GM18861 (cell line): ENCODE measurements at regions not wholly inside any gene's neighbourhood (a gene's known extent, or its start where the extent isn't known, plus 50 kb on each side); places are given as distances from the start of the nearest gene placed in this dataset.
A peak's percentile ranks its signal among the peaks of the same experiment; 100 is the strongest.

Experiments used
- ATAC-seq: cut with Tn5 transposase; IDR thresholded peaks from one replicate; pipeline ENCODE4 v1.9.1; 2021; ENCODE audit not compliant: unreplicated experiment

GRCh38 chr13:22161871-22162270, 491.0 kb downstream of the FGF9 start:
- ATAC-seq = peak; percentile 91

- peak; percentile 41 for ATAC-seq
Measured at GRCh38 chr13:22162889-22163288, 492.0 kb downstream of the FGF9 start.

GRCh38 chr13:22168437-22169190, 497.7 kb downstream of the FGF9 start:
- no peak for ATAC-seq

- ATAC-seq = no peak
Measured at GRCh38 chr13:22169473-22169872, 498.6 kb downstream of the FGF9 start.

GRCh38 chr13:22173610-22174009, 502.7 kb downstream of the FGF9 start:
- no peak for ATAC-seq

- ATAC-seq = no peak
Measured at GRCh38 chr13:22175241-22175640, 504.4 kb downstream of the FGF9 start.

- ATAC-seq = no peak
Measured at GRCh38 chr13:22175815-22176214, 504.9 kb downstream of the FGF9 start.

GRCh38 chr13:22176968-22177520, 506.2 kb downstream of the FGF9 start:
- no peak for ATAC-seq

GRCh38 chr13:22178878-22179277, 508.0 kb downstream of the FGF9 start:
- ATAC-seq = no peak

GRCh38 chr13:22187329-22187728, 516.5 kb downstream of the FGF9 start:
- ATAC-seq = no peak

- no peak for ATAC-seq
Measured at GRCh38 chr13:22189176-22190048, 518.5 kb downstream of the FGF9 start.

- ATAC-seq = no peak
Measured at GRCh38 chr13:22193070-22193469, 522.2 kb downstream of the FGF9 start.

- ATAC-seq = no peak
Measured at GRCh38 chr13:22194106-22194805, 523.4 kb downstream of the FGF9 start.

- no peak for ATAC-seq
Measured at GRCh38 chr13:22195726-22196125, 524.9 kb downstream of the FGF9 start.

GRCh38 chr13:22196777-22197176, 525.9 kb downstream of the FGF9 start:
- no peak for ATAC-seq

- no peak for ATAC-seq
Measured at GRCh38 chr13:22198001-22198400, 527.1 kb downstream of the FGF9 start.

GRCh38 chr13:22198641-22199217, 527.9 kb downstream of the FGF9 start:
- no peak for ATAC-seq

- no peak for ATAC-seq
Measured at GRCh38 chr13:22200440-22200839, 529.6 kb downstream of the FGF9 start.

- ATAC-seq = no peak
Measured at GRCh38 chr13:22201375-22201925, 530.6 kb downstream of the FGF9 start.

- no peak for ATAC-seq
Measured at GRCh38 chr13:22210134-22210930, 539.5 kb downstream of the FGF9 start.
